HepG2 (cell line): ENCODE measurements at regions not wholly inside any gene's neighbourhood (a gene's known extent, or its start where the extent isn't known, plus 50 kb on each side); places are given as distances from the start of the nearest gene placed in this dataset.

Source experiments
- ATAC-seq: fragments of 200-7000 bp; cut with Tn5 transposase; 3 replicates; pipeline ENCODE4 v1.9.1; 2020; ENCODE audit warnings: mild to moderate bottlenecking, moderate library complexity
- BruUV-seq: library from RNA; stranded (reverse); fragments of 400-500 nt; replicated peaks from 2 replicates; lab custom pipeline; 2021; lab: Mats Ljungman, UMichigan
- CTCF ChIA-PET: fragments of 300-600 bp; formaldehyde crosslinking; extraction: SDS; loops from one replicate; lab custom pipeline; 2021; ENCODE audit warnings: low total read pairs, inconsistent platforms, low intra/inter-chr PET ratio; lab: Yijun Ruan, JAX
- POLR2A ChIA-PET: fragments of 350-600 bp; sonication (Branson Sonifier 250); formaldehyde crosslinking; loops from one replicate; lab custom pipeline; 2020; ENCODE audit warnings: antibody characterized with exemption, inconsistent platforms; lab: Yijun Ruan, JAX
- DNase-seq: peaks from one replicate; pipeline ENCODE4 v3.0.0-alpha.2; 2015; ENCODE audit warnings: low spot score
- FAIRE-seq: peaks from 3 replicates; lab custom pipeline; 2011; peaks lifted over from hg19 to GRCh38; lab: Jason Lieb, UNC
- H2AFZ ChIP-seq: one replicate; pipeline ENCODE4 v1.6.1; 2011; ENCODE audit warnings: low read length, inconsistent platforms
- H3K27ac ChIP-seq: fragments of 300-600 bp; 3 replicates; pipeline ENCODE4 v1.8.0; 2011; ENCODE audit warnings: mixed run types, mild to moderate bottlenecking, mixed read lengths, low read length, inconsistent platforms; ENCODE audit not compliant: insufficient read depth; ENCODE audit errors: extremely low read length
- H3K27me3 ChIP-seq, 2 experiments: fragments of 200-600 bp in 1 of 2; 2 replicates in 1 of 2; 3 replicates in 1 of 2; pipeline versions ENCODE4 v1.6.0 to v1.8.0; 2011; ENCODE audit warnings: low read length in 2 of 2, mild to moderate bottlenecking in 2 of 2, moderate library complexity in 2 of 2, inconsistent platforms in 1 of 2; ENCODE audit not compliant: insufficient read depth in 2 of 2, control insufficient read depth in 1 of 2
- H3K36me3 ChIP-seq, 2 experiments: fragments of 200-600 bp in 1 of 2; replicated peaks in 1 of 2; 2 replicates in 1 of 2; 3 replicates in 1 of 2; pipeline versions ENCODE4 v1.5.1 to v1.8.0; 2011; ENCODE audit warnings: low read length in 2 of 2, inconsistent platforms in 1 of 2; ENCODE audit not compliant: insufficient read depth in 2 of 2, control insufficient read depth in 1 of 2
- H3K4me1 ChIP-seq: 2 replicates; pipeline ENCODE4 v1.5.1; 2012; ENCODE audit warnings: low read length, inconsistent platforms; ENCODE audit not compliant: insufficient read depth
- H3K4me2 ChIP-seq: 2 replicates; pipeline ENCODE4 v1.6.0; 2011; ENCODE audit warnings: low read depth, low read length, inconsistent platforms
- H3K4me3 ChIP-seq, 3 experiments: fragments of 200-600 bp in 1 of 3; sonication (generic), shearing (Covaris generic) in 1 of 3; replicated peaks in 1 of 3; 2 replicates each; pipeline ENCODE4 v1.5.1; 2011 to 2016; ENCODE audit warnings: low read length in 3 of 3, inconsistent platforms in 2 of 3, low read depth in 2 of 3, mild to moderate bottlenecking in 2 of 3, control low read depth in 1 of 3, mixed read lengths in 1 of 3; ENCODE audit not compliant: insufficient read depth in 1 of 3
- H3K79me2 ChIP-seq: one replicate; pipeline ENCODE4 v1.6.1; 2011; ENCODE audit warnings: low read length, inconsistent platforms; ENCODE audit not compliant: insufficient read depth
- H3K9ac ChIP-seq: 2 replicates; pipeline ENCODE4 v1.6.0; 2011; ENCODE audit warnings: mild to moderate bottlenecking, low read depth, low read length, inconsistent platforms; ENCODE audit not compliant: insufficient read depth
- H3K9me3 ChIP-seq: 2 replicates; pipeline ENCODE4 v1.5.1; 2012; ENCODE audit warnings: mild to moderate bottlenecking, low read length
- H4K20me1 ChIP-seq: 2 replicates; pipeline ENCODE4 v1.6.0; 2011; ENCODE audit warnings: inconsistent platforms, mild to moderate bottlenecking, low read length, moderate library complexity; ENCODE audit not compliant: insufficient read depth
- CBX1 ChIP-seq: IDR thresholded peaks from one replicate; pipeline ENCODE4 v1.6.1; 2016; ENCODE audit warnings: antibody characterized with exemption, low read depth
- FOSL2 ChIP-seq: sonication (generic); formaldehyde crosslinking; IDR thresholded peaks from 2 replicates; pipeline ENCODE4 v1.4.0; 2020; ENCODE audit warnings: missing genetic modification reagents
- HNF4A ChIP-seq: sonication (generic); formaldehyde crosslinking; IDR thresholded peaks from 2 replicates; pipeline ENCODE4 v1.4.0; 2020; ENCODE audit warnings: missing genetic modification reagents
- HNRNPK ChIP-seq: fragments of 200-400 bp; formaldehyde crosslinking; IDR thresholded peaks from 2 replicates; pipeline ENCODE4 v1.6.1; 2018; ENCODE audit warnings: low read length, low read depth, moderate library complexity, mild to moderate bottlenecking; ENCODE audit not compliant: poor library complexity, severe bottlenecking
- NCOA1 ChIP-seq: sonication (generic); formaldehyde crosslinking; IDR thresholded peaks from 2 replicates; pipeline ENCODE4 v1.9.0; 2021; ENCODE audit warnings: missing genetic modification reagents
- NCOA2 ChIP-seq: sonication (generic); formaldehyde crosslinking; IDR thresholded peaks from 2 replicates; pipeline ENCODE4 v1.8.0; 2022; ENCODE audit warnings: inconsistent platforms
- NR2C2 ChIP-seq: sonication (generic); formaldehyde crosslinking; IDR thresholded peaks from 2 replicates; pipeline ENCODE4 v1.4.0; 2020; ENCODE audit warnings: missing genetic modification reagents, mild to moderate bottlenecking, moderate library complexity, borderline replicate concordance
- POLR2A ChIP-seq, 2 experiments: IDR thresholded peaks; 2 replicates each; pipeline ENCODE4 v1.6.1; 2011; ENCODE audit warnings: low read depth in 2 of 2, low read length in 2 of 2, mild to moderate bottlenecking in 1 of 2, moderate library complexity in 1 of 2; ENCODE audit not compliant: insufficient read depth in 1 of 2
- ZKSCAN1 ChIP-seq: fragments of 150-350 bp; IDR thresholded peaks from 2 replicates; pipeline ENCODE4 v1.6.1; 2014; ENCODE audit warnings: low read length
- ZMYM2 ChIP-seq: sonication (generic); formaldehyde crosslinking; IDR thresholded peaks from 2 replicates; pipeline ENCODE4 v1.8.0; 2022; ENCODE audit warnings: mild to moderate bottlenecking, missing genetic modification reagents
- ZNF563 ChIP-seq: sonication (generic); formaldehyde crosslinking; IDR thresholded peaks from 2 replicates; pipeline ENCODE4 v1.8.0; 2022; ENCODE audit warnings: mild to moderate bottlenecking, moderate library complexity, missing genetic modification reagents
- ZNF569 ChIP-seq: sonication (generic); formaldehyde crosslinking; IDR thresholded peaks from 2 replicates; pipeline ENCODE4 v1.5.0; 2020; ENCODE audit warnings: mild to moderate bottlenecking, missing genetic modification reagents, moderate library complexity, borderline replicate concordance
- ZNF619 ChIP-seq: sonication (generic); formaldehyde crosslinking; IDR thresholded peaks from 2 replicates; pipeline ENCODE4 v1.4.0; 2020; ENCODE audit warnings: mild to moderate bottlenecking, missing genetic modification reagents
- ZNF766 ChIP-seq: sonication (generic); formaldehyde crosslinking; IDR thresholded peaks from 2 replicates; pipeline ENCODE4 v1.5.0; 2020; ENCODE audit warnings: missing genetic modification reagents, borderline replicate concordance
- ZNF788 ChIP-seq: sonication (generic); formaldehyde crosslinking; IDR thresholded peaks from 2 replicates; pipeline ENCODE4 v1.5.0; 2020; ENCODE audit warnings: mild to moderate bottlenecking, missing genetic modification reagents, borderline replicate concordance
- WGBS: methylation state at CpG from one replicate; pipeline ENCODE4 v1.1.6; 2017; ENCODE audit warnings: low lambda C conversion rate; 5-methylcytosine and 5-hydroxymethylcytosine counted together
- in situ Hi-C: cut with HindIII; loops from 2 replicates; pipeline ENCODE4 v1.10.0; 2017; ENCODE audit warnings: low pct_unique_long_range_greater_than_20kb; ENCODE audit not compliant: extremely low pct_ligation_motif_present
- intact Hi-C: fragments of 100-400 bp; cut with micrococcal nuclease; formaldehyde crosslinking; loops from one replicate; pipeline ENCODE4 v1.10.0; 2022; ENCODE audit not compliant: unreplicated experiment
- TF ChIP-seq, protein P1 (sequence below): sonication (generic); formaldehyde crosslinking; IDR thresholded peaks from 2 replicates; pipeline ENCODE4 v1.8.0; 2023; ENCODE audit warnings: mild to moderate bottlenecking, missing genetic modification reagents
- TF ChIP-seq, protein P2 (sequence below): sonication (generic); formaldehyde crosslinking; IDR thresholded peaks from 2 replicates; pipeline ENCODE4 v1.8.0; 2022; ENCODE audit warnings: missing genetic modification reagents, mild to moderate bottlenecking, borderline replicate concordance

- BruUV-seq, result no TSS peak
- intact Hi-C loops (no loop called here), in situ Hi-C loops (no loop called here)
- DNase-seq (no peak), FAIRE-seq (no peak), ATAC-seq (peak; percentile 78)
- H3K36me3 ChIP-seq, result no peaks in the 10 kb centered on the region
- TF ChIP-seq FOSL2 (CRISPR knock-in tag), result no peak
- no peak for TF ChIP-seq CBX1
- no peak for TF ChIP-seq HNRNPK
- 0 out of 2 replicates have a peak, but pooled peaks have one; percentile 6 for TF ChIP-seq HNF4A (CRISPR knock-in tag)
- TF ChIP-seq, protein P1, sequence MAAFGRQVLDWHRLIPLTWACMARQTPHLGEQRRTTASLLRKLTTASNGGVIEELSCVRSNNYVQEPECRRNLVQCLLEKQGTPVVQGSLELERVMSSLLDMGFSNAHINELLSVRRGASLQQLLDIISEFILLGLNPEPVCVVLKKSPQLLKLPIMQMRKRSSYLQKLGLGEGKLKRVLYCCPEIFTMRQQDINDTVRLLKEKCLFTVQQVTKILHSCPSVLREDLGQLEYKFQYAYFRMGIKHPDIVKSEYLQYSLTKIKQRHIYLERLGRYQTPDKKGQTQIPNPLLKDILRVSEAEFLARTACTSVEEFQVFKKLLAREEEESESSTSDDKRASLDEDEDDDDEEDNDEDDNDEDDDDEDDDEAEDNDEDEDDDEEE, result no peak
- H3K27me3 ChIP-seq, result no peaks in the 10 kb centered on the region
- H3K9me3 ChIP-seq, result peaks cover 74% of the 10 kb centered on the region
- H3K9ac ChIP-seq, result no peak overlapping the region
- H3K27ac ChIP-seq, result no peak overlapping the region
- CTCF ChIA-PET, result no interaction called here
- H3K4me3 ChIP-seq, result no peak overlapping the region
- no peaks in the 10 kb centered on the region for H3K79me2 ChIP-seq
- no peaks in the 10 kb centered on the region for H4K20me1 ChIP-seq
- H2AFZ ChIP-seq, result peak overlapping the region; percentile 15
- H3K4me1 ChIP-seq, result no peaks in the 10 kb centered on the region
- 2% methylated on average over 5 of the region's 5 CpGs for WGBS
- POLR2A ChIA-PET, result no interaction called here
- peak overlapping the region; percentile 23 for H3K4me2 ChIP-seq
These were observed 94.7 kb upstream of the PRR20A start for GRCh38 chr13:57045826-57046546.

DNA sequence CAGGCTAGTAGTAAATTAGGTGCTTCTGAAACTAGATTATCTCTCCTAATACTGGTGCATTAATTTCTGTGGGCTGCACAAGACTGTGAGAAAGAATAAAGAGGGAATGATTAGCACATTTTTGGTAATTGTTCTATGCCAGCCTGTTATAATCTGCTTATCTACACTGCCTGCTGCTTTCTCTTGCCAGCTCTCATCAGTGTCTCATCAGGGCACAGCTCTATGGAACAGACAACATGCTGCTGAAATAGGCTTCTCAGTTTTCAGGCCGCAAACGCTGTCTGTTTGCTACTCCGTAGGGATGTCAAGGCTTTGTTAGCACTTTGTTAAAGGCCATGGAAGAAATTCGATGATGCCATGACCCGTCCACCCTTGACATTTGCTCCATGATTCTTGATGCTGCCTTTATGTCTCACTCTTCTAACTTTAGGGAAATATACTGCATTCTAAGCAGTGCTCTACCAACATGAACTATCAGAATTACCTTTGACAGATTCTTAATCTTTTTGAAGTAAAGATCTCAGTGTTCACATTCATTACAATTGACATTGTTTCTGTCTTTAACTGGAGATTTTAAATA lies 84.0 kb upstream of the PRR20A start:
- Histone ChIP-seq H3K4me1 (no peaks in the 10 kb centered on the region), H3K4me2 (no peak overlapping the region), H3K36me3 (no peaks in the 10 kb centered on the region), H3K4me3 (no peak overlapping the region), H2AFZ (no peak overlapping the region), H4K20me1 (no peaks in the 10 kb centered on the region), H3K79me2 (no peaks in the 10 kb centered on the region), H3K9ac (no peak overlapping the region), H3K9me3 (peaks cover 86% of the 10 kb centered on the region), H3K27ac (no peak overlapping the region), H3K27me3 (no peaks in the 10 kb centered on the region)
- BruUV-seq, result no TSS peak
- intact Hi-C loops (no loop called here), in situ Hi-C loops (no loop called here)
- DNase-seq (no peak), ATAC-seq (no peak), FAIRE-seq (no peak)
- 33% methylated on average over 5 of the region's 5 CpGs for WGBS
- CTCF ChIA-PET, result no interaction called here
- POLR2A ChIA-PET, result no interaction called here
- TF ChIP-seq, protein P2, sequence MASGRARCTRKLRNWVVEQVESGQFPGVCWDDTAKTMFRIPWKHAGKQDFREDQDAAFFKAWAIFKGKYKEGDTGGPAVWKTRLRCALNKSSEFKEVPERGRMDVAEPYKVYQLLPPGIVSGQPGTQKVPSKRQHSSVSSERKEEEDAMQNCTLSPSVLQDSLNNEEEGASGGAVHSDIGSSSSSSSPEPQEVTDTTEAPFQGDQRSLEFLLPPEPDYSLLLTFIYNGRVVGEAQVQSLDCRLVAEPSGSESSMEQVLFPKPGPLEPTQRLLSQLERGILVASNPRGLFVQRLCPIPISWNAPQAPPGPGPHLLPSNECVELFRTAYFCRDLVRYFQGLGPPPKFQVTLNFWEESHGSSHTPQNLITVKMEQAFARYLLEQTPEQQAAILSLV (CRISPR knock-in tag), result no peak
- TF ChIP-seq POLR2A (IDR thresholded peaks at IDR 0.05; ENCODE audit: insufficient read depth in 1 of 2, low read depth in 2 of 2, low read length in 2 of 2) (no peak), ZNF569 (CRISPR knock-in tag) (no peak), NR2C2 (CRISPR knock-in tag) (no peak), NCOA1 (CRISPR knock-in tag) (no peak), ZMYM2 (no peak), ZNF788 (no peak), ZKSCAN1 (no peak), ZNF619 (CRISPR knock-in tag) (no peak), ZNF766 (no peak), NCOA2 (CRISPR knock-in tag) (no peak), ZNF563 (CRISPR knock-in tag) (no peak)
